Aorta (tissue), 5 donors: ENCODE measurements at regions not wholly inside any gene's neighbourhood (a gene's known extent, or its start where the extent isn't known, plus 50 kb on each side); places are given as distances from the start of the nearest gene placed in this dataset.

Experiments used
- ATAC-seq: fragments of 200-7000 bp; cut with Tn5 transposase; one replicate; pipeline ENCODE4 v1.9.1; 2022; ENCODE audit warnings: moderate library complexity; ENCODE audit not compliant: low FRiP score
- DNase-seq, 2 donors: peaks; one replicate each; pipeline ENCODE4 v3.0.0-alpha.2; 2020
- H3K27ac ChIP-seq, 2 donors: one replicate each; pipeline ENCODE4 v1.5.1; 2013; ENCODE audit warnings: low read length in 2 of 2, mild to moderate bottlenecking in 2 of 2, moderate library complexity in 2 of 2, control low read depth in 1 of 2, inconsistent platforms in 1 of 2, low read depth in 1 of 2
- H3K27me3 ChIP-seq, 2 donors: one replicate each; pipeline ENCODE4 v1.6.1; 2013; ENCODE audit warnings: control low read depth in 1 of 2, low read length in 1 of 2, mild to moderate bottlenecking in 1 of 2, moderate library complexity in 1 of 2; ENCODE audit not compliant: insufficient read depth in 2 of 2, control insufficient read depth in 1 of 2
- H3K36me3 ChIP-seq, 2 donors: one replicate each; pipeline ENCODE4 v1.6.1; 2013; ENCODE audit warnings: control low read depth in 1 of 2, low read length in 1 of 2, mild to moderate bottlenecking in 1 of 2; ENCODE audit not compliant: insufficient read depth in 2 of 2, control insufficient read depth in 1 of 2
- H3K4me1 ChIP-seq, 2 donors: one replicate each; pipeline ENCODE4 v1.6.1; 2013; ENCODE audit warnings: low read length in 2 of 2, control low read depth in 1 of 2, mild to moderate bottlenecking in 1 of 2, moderate library complexity in 1 of 2; ENCODE audit not compliant: insufficient read depth in 2 of 2, control insufficient read depth in 1 of 2
- H3K4me3 ChIP-seq, 2 donors: one replicate each; pipeline ENCODE4 v1.5.1; 2013; ENCODE audit warnings: low read length in 2 of 2, control low read depth in 1 of 2, mild to moderate bottlenecking in 1 of 2
- H3K9me3 ChIP-seq: one replicate; pipeline ENCODE4 v1.6.1; 2013; ENCODE audit warnings: mild to moderate bottlenecking, low read length; ENCODE audit not compliant: control insufficient read depth
- WGBS, 2 donors: extraction: QIAGEN DNeasy Blood & Tissue Kit; methylation state at CpG; one replicate each; pipeline ENCODE4 v1.1.7; 2013; 5-methylcytosine and 5-hydroxymethylcytosine counted together
- intact Hi-C, 2 donors: fragments of 100-400 bp; cut with DNase I; formaldehyde crosslinking; loops; one replicate each; pipeline versions ENCODE4 v1.14.2 to v1.15.0; 2022
- donor health status: healthy with polysubstance abuse.
- donor health status: Bipolar disorder and iron deficiency.
- donor health status: DM: no; HTN: no; CAD: no.
- donor health status: DM: no; HTN: no; CAD: no.
- donor health status: DM: yes; HTN: yes; CAD: no.

DNA sequence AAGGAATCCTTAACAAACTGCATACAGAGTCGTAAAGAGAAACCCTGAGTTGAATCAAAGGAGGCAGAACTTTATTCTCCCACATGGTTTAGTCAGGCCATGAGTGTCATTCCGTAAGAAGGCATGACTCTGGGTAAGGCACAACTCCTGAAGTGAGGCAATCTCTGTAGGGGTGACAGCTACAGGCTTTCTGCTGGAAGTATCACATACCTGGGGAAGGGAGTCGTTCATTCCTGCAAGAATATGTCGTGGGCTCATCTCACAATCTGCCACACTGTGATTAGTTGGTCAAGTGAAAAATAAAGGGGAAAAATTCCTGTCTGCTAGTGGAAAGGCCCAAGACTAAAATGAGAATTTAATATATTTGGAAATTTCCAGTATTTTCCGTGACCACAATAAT is 392.6 kb downstream of the POM121L12 start:
- WGBS, 2 donors = 82 to 85% methylated on average over 5 of the region's 5 CpGs
- H3K36me3 ChIP-seq = no peaks in the 10 kb centered on the region
- H3K9me3 ChIP-seq = peaks cover 2% of the 10 kb centered on the region
- H3K27me3 ChIP-seq = no peaks in the 10 kb centered on the region
- ATAC-seq = no peak
- H3K27ac ChIP-seq = no peak overlapping the region
- no peak overlapping the region for H3K4me3 ChIP-seq
- DNase-seq = no peak
- H3K4me1 ChIP-seq = no peaks in the 10 kb centered on the region
- intact Hi-C loops = no loop called here

DNA sequence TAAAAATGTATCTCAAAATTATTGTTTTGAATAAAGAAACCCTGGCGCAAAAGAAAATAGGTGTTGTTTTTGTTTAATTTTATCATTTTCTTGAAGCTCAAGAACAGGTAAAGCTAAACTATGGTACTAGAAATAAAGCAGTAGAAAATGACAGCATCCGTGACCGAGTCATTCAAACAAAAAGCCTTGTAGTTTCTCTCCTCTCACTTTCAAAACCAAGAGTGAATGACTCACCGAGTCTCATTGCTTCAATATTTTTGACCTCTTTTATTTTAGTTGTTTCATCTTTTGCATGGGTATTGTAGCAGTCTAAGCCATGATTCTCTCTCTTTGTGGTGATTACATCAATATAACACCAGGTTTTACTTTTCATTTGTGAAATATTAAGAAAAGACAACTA is 396.5 kb downstream of the POM121L12 start:
- intact Hi-C loops = no loop called here
- DNase-seq (no peak), ATAC-seq (no peak)
- no peak overlapping the region for H3K27ac ChIP-seq
- H3K9me3 ChIP-seq = peaks cover 2% of the 10 kb centered on the region
- no peaks in the 10 kb centered on the region for H3K4me1 ChIP-seq
- no peak overlapping the region for H3K4me3 ChIP-seq
- WGBS, 2 donors = 90 to 91% methylated on average over 4 of the region's 4 CpGs
- H3K27me3 ChIP-seq = no peaks in the 10 kb centered on the region
- no peaks in the 10 kb centered on the region for H3K36me3 ChIP-seq

DNA sequence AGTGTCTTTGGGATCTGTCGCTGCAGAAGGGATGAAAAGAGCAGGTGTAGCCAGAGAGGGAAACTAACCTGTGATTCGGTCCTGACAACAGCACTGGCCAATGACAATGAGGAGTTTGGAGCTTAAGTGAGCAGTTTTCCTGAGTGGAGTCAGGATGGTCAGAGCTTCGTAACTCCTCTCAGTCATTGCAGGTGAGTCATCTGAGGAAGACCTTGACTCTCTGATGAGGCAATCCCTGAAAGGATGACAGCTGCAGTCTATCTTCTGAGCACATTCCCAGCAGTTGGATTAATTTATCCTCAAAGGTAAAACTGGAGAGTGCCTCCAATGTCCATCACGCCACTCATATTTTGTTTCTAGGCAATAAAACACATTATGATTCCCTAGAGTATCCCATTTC is 401.9 kb downstream of the POM121L12 start:
- intact Hi-C loops = no loop called here
- 78 to 86% methylated on average over 4 of the region's 4 CpGs for whole genome bisulfite sequencing, 2 donors
- Histone ChIP-seq H3K9me3 (peaks cover 1% of the 10 kb centered on the region), H3K4me3 (no peak overlapping the region), H3K27ac (no peak overlapping the region), H3K36me3 (no peaks in the 10 kb centered on the region), H3K27me3 (no peaks in the 10 kb centered on the region), H3K4me1 (no peaks in the 10 kb centered on the region)
- no peak for ATAC-seq
- DNase-seq = no peak

DNA sequence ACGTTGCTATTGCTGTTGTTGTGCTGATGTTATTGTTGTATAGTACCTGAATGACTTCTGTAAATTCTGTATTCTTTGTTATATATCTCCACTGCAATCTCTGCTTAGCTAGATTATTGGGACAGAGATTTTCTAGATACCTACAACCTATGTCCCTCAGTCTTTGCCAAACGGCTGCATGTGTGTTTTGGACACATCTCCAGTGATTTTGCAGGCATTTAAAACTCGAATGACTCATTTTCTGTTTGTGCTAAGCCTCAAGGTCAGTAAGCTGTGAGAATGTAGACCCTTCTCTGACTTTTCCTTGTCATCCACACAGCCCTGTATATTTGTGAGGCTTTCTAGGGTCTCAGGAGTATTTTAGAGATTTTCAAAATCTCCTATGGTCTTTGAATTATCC is 410.7 kb downstream of the POM121L12 start:
- WGBS, 2 donors = 40 to 45% methylated on average over 3 of the region's 3 CpGs
- no peak overlapping the region for H3K4me3 ChIP-seq
- intact Hi-C loops = no loop called here
- H3K27me3 ChIP-seq = no peaks in the 10 kb centered on the region
- no peaks in the 10 kb centered on the region for H3K4me1 ChIP-seq
- no peak overlapping the region for H3K27ac ChIP-seq
- H3K36me3 ChIP-seq = no peaks in the 10 kb centered on the region
- DNase-seq (no peak), ATAC-seq (no peak)
- no peaks in the 10 kb centered on the region for H3K9me3 ChIP-seq

DNA sequence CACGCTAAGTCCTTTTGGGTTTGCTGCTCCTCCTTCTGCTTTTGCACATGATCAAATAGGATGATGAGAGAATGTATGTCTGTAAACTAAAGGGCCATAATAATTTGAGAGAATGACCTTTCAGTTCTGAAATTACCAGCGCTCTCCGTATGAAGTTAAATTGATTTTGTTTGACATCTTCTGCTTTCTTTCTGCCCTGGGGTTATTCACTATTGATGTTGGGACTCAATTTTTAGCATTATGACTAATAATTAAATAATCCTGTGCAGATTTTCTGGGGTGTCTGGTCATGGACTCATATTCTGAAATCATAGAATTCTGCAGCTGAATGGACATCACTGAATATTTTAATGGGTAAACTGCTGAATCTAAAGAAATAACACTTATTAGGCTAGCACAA is 423.2 kb downstream of the POM121L12 start:
- no peaks in the 10 kb centered on the region for H3K27me3 ChIP-seq
- DNase-seq (no peak), ATAC-seq (no peak)
- 88% methylated on average over 3 of the region's 3 CpGs for WGBS, 2 donors
- no peaks in the 10 kb centered on the region for H3K9me3 ChIP-seq
- intact Hi-C loops = no loop called here
- H3K36me3 ChIP-seq = no peaks in the 10 kb centered on the region
- no peak overlapping the region for H3K27ac ChIP-seq
- H3K4me1 ChIP-seq = no peaks in the 10 kb centered on the region
- no peak overlapping the region for H3K4me3 ChIP-seq

DNA sequence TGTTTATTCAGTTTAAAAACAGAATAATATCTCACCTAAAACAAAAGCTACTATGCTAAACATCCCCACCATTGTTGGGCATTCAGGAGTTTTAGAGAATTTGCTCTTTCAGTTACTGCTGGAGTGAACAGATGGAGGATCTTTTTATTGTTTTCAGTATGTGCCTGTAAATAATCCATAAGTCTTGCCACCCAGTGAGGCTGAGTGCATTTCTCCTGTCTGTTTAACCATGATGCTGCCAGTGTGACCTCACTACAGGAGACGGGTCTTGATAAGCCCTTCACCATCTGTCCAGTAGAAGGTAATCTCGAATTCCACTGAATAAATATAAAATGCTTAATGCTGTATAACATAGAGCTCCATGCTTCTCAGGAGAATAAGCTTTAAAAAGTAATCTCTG is 430.9 kb downstream of the POM121L12 start:
- no peak for DNase-seq
- intact Hi-C loops = no loop called here
- Histone ChIP-seq H3K27ac (no peak overlapping the region), H3K36me3 (no peaks in the 10 kb centered on the region), H3K9me3 (no peaks in the 10 kb centered on the region), H3K4me1 (no peaks in the 10 kb centered on the region), H3K27me3 (no peaks in the 10 kb centered on the region), H3K4me3 (no peak overlapping the region)
- no peak for ATAC-seq
- 58 to 62% methylated on average over 2 of the region's 2 CpGs for WGBS, 2 donors

DNA sequence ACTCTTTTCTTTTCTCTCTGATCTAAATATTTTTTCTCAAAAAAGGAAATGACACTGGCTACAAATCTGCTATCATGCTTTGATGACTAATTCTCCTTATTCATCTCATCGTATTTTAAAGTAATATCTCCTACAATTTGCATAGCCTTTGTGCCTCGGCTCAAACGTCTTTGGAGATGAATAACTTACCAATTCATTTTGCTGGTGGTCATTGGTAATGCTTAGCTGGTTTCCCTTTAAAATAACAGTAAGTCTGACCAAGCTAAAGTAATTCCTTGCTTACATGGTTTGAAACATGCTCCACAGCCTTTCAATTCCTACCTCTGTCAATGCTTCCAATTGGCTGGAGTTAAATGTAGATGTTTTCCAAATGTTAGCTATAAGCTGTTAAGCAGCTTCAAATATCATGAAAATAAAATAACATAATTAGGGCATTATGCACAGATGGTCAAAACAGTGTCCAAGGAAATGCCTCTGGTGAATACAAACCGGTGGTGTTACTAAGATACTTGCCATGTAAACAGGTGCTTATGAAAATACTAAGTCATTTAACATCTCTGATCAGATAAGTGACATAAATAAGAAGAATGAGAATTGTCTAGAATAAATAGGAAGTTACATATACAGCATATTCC is 435.0 kb downstream of the POM121L12 start:
- Histone ChIP-seq H3K9me3 (no peaks in the 10 kb centered on the region), H3K27ac (no peak overlapping the region), H3K4me3 (no peak overlapping the region), H3K36me3 (no peaks in the 10 kb centered on the region), H3K27me3 (no peaks in the 10 kb centered on the region), H3K4me1 (no peaks in the 10 kb centered on the region)
- DNase-seq (no peak), ATAC-seq (no peak)
- intact Hi-C loops = no loop called here
- 69 to 73% methylated on average over 4 of the region's 4 CpGs for WGBS, 2 donors

DNA sequence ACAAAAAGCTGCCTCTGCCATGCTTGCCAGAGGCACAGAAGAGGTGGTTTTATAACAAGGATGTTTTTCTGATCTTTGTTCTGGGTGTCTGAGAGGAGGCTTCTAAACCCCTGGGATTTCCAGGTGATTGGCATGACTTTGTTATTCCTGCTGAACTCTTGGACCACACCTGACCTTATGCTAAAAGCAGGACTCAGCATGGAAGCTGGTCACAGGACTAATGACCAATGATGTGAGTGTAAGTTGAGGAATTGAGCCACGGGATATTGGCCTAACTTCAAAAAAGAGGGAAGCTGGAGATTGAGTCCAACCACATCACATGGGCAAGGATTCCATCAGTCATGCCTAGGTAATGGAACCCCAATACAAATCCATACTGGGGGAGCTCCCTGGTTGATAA is 437.9 kb downstream of the POM121L12 start:
- no peak overlapping the region for H3K27ac ChIP-seq
- intact Hi-C loops = no loop called here
- no peaks in the 10 kb centered on the region for H3K4me1 ChIP-seq
- 26 to 41% methylated on average over 1 of the region's 1 CpG for WGBS, 2 donors
- no peak overlapping the region for H3K4me3 ChIP-seq
- DNase-seq = no peak
- no peaks in the 10 kb centered on the region for H3K27me3 ChIP-seq
- no peaks in the 10 kb centered on the region for H3K36me3 ChIP-seq
- ATAC-seq = no peak
- no peaks in the 10 kb centered on the region for H3K9me3 ChIP-seq

DNA sequence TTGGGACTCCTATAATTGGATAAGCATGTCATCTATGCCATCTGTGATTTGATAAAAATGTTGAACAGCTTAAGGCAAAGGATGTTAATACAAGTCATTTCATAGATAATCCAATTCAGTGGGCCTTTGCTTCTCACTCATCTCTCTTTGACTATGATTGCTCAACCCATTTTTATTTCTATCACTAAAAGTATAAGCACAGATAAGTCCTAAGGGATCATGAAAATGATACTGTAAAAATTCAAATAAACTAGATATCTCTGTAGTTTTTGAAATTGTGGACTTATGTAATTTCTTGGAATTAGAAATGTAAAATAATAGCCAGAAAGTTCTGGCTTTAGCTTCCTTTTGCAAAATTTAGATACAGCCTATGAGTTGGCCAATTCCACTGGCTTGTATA is 440.3 kb downstream of the POM121L12 start:
- H3K27me3 ChIP-seq = no peaks in the 10 kb centered on the region
- H3K36me3 ChIP-seq = no peaks in the 10 kb centered on the region
- DNase-seq (no peak), ATAC-seq (no peak)
- no peak overlapping the region for H3K27ac ChIP-seq
- intact Hi-C loops = no loop called here
- H3K9me3 ChIP-seq = no peaks in the 10 kb centered on the region
- H3K4me1 ChIP-seq = no peaks in the 10 kb centered on the region
- no peak overlapping the region for H3K4me3 ChIP-seq
